Skin epidermis (tissue), 12 donors: ENCODE measurements at regions not wholly inside any gene's neighbourhood (a gene's known extent, or its start where the extent isn't known, plus 50 kb on each side); places are given as distances from the start of the nearest gene placed in this dataset.

Experiments
- H3K27ac ChIP-seq, 21 experiments: fragments of 200-600 bp; sonication (generic) in 11 of 21; one replicate each; pipeline ENCODE4 v1.5.0; 2020; ENCODE audit warnings: mild to moderate bottlenecking in 3 of 21, inconsistent platforms in 2 of 21, moderate library complexity in 2 of 21
- H3K4me3 ChIP-seq, 7 experiments: fragments of 200-600 bp; sonication (generic) in 2 of 7; one replicate each; pipeline ENCODE4 v1.5.0; 2020; ENCODE audit warnings: inconsistent platforms in 2 of 7, mild to moderate bottlenecking in 2 of 7, moderate library complexity in 1 of 7

GRCh38 chr18:39647627-39648534 is 2082.3 kb upstream of the CELF4 start:
- no peak overlapping the region for H3K4me3 ChIP-seq
- H3K27ac ChIP-seq = no peak overlapping the region

GRCh38 chr18:39638224-39638623 is 2072.6 kb upstream of the CELF4 start:
- H3K27ac ChIP-seq = no peak overlapping the region
- no peak overlapping the region for H3K4me3 ChIP-seq

- Histone ChIP-seq H3K27ac (no peak overlapping the region), H3K4me3 (no peak overlapping the region)
Observed at GRCh38 chr18:39636931-39637330, 2071.3 kb upstream of the CELF4 start.

GRCh38 chr18:39635966-39636365 is 2070.4 kb upstream of the CELF4 start:
- no peak overlapping the region for H3K4me3 ChIP-seq
- no peak overlapping the region for H3K27ac ChIP-seq

- no peak overlapping the region for H3K4me3 ChIP-seq
- H3K27ac ChIP-seq = no peak overlapping the region
Observed at GRCh38 chr18:39635192-39635591, 2069.6 kb upstream of the CELF4 start.

- Histone ChIP-seq H3K27ac (no peak overlapping the region), H3K4me3 (no peak overlapping the region)
Observed at GRCh38 chr18:39627936-39628335, 2062.3 kb upstream of the CELF4 start.

- no peak overlapping the region for H3K27ac ChIP-seq
- H3K4me3 ChIP-seq = no peak overlapping the region
Observed at GRCh38 chr18:39624961-39625360, 2059.4 kb upstream of the CELF4 start.

GRCh38 chr18:39622431-39622830 is 2056.8 kb upstream of the CELF4 start:
- Histone ChIP-seq H3K27ac (no peak overlapping the region), H3K4me3 (no peak overlapping the region)

- Histone ChIP-seq H3K27ac (no peak overlapping the region), H3K4me3 (no peak overlapping the region)
Observed at GRCh38 chr18:39620551-39621168, 2055.1 kb upstream of the CELF4 start.

GRCh38 chr18:39618265-39619003 is 2052.8 kb upstream of the CELF4 start:
- Histone ChIP-seq H3K27ac (no peak overlapping the region), H3K4me3 (no peak overlapping the region)

GRCh38 chr18:39611381-39612100 is 2045.9 kb upstream of the CELF4 start:
- Histone ChIP-seq H3K4me3 (no peak overlapping the region), H3K27ac (no peak overlapping the region)

GRCh38 chr18:39607034-39607433 is 2041.4 kb upstream of the CELF4 start:
- Histone ChIP-seq H3K4me3 (no peak overlapping the region), H3K27ac (no peak overlapping the region)

- peak overlapping the region in 1 of 21 experiments; percentile 14 for H3K27ac ChIP-seq
Observed at GRCh38 chr18:39604836-39605235, 2039.2 kb upstream of the CELF4 start.

GRCh38 chr18:39602131-39602530 is 2036.5 kb upstream of the CELF4 start:
- no peak overlapping the region for H3K27ac ChIP-seq
- H3K4me3 ChIP-seq = no peak overlapping the region

More at GRCh38 chr18:39604836-39605235, 2039.2 kb upstream of the CELF4 start:
- no peak overlapping the region for H3K4me3 ChIP-seq

- Histone ChIP-seq H3K4me3 (no peak overlapping the region), H3K27ac (no peak overlapping the region)
Observed at GRCh38 chr18:39600894-39601293, 2035.3 kb upstream of the CELF4 start.

- Histone ChIP-seq H3K4me3 (no peak overlapping the region), H3K27ac (no peak overlapping the region)
Observed at GRCh38 chr18:39599251-39599650, 2033.7 kb upstream of the CELF4 start.

GRCh38 chr18:39596891-39597290 is 2031.3 kb upstream of the CELF4 start:
- H3K27ac ChIP-seq = no peak overlapping the region
- H3K4me3 ChIP-seq = no peak overlapping the region

- no peak overlapping the region for H3K4me3 ChIP-seq
- H3K27ac ChIP-seq = no peak overlapping the region
Observed at GRCh38 chr18:39596221-39596620, 2030.6 kb upstream of the CELF4 start.

- Histone ChIP-seq H3K4me3 (no peak overlapping the region), H3K27ac (no peak overlapping the region)
Observed at GRCh38 chr18:39594206-39594605, 2028.6 kb upstream of the CELF4 start.

GRCh38 chr18:39591649-39592048 is 2026.1 kb upstream of the CELF4 start:
- H3K27ac ChIP-seq = no peak overlapping the region

More at GRCh38 chr18:39591649-39592048, 2026.1 kb upstream of the CELF4 start:
- H3K4me3 ChIP-seq = no peak overlapping the region
